K562 (cell line): ENCODE measurements at regions not wholly inside any gene's neighbourhood (a gene's known extent, or its start where the extent isn't known, plus 50 kb on each side); places are given as distances from the start of the nearest gene placed in this dataset.
"Not testable (repeated sequence)": the region's sequence is repeated elsewhere in the genome, so short reads cannot be mapped to it uniquely, and the experiment has no call there.

Experiments
- ATAC-seq: fragments of 200-7000 bp; cut with Tn5 transposase; 3 replicates; pipeline ENCODE4 v1.9.1; 2020; ENCODE audit warnings: moderate library complexity
- BruUV-seq: library from RNA; stranded (reverse); fragments of 400-500 nt; replicated peaks from 2 replicates; lab custom pipeline; 2021; lab: Mats Ljungman, UMichigan
- CTCF ChIA-PET: fragments of 300-600 bp; formaldehyde crosslinking; extraction: SDS; loops from one replicate; lab custom pipeline; 2021; ENCODE audit warnings: low intra/inter-chr PET ratio; lab: Yijun Ruan, JAX
- POLR2A ChIA-PET: fragments of 300-600, 350-650 bp; sonication (Branson Sonifier 250); formaldehyde crosslinking; extraction: SDS; loops from one replicate; lab custom pipeline; 2021; ENCODE audit warnings: antibody characterized with exemption, inconsistent platforms; lab: Yijun Ruan, JAX
- DNase-seq, 4 experiments: peaks; one replicate each; pipeline versions ENCODE4 v3.0.0 to v3.0.0-alpha.2; 2011 to 2018; ENCODE audit warnings: low spot score in 3 of 4, mixed read lengths in 3 of 4; ENCODE audit errors: extremely low read depth in 1 of 4
- FAIRE-seq: peaks from 2 replicates; lab custom pipeline; 2011; peaks lifted over from hg19 to GRCh38; lab: Jason Lieb, UNC
- H2AFZ ChIP-seq: 2 replicates; pipeline ENCODE4 v1.6.0; 2011; ENCODE audit warnings: low read depth, low read length, control low read depth, inconsistent platforms
- H3K27ac ChIP-seq: fragments of 200-600 bp; 3 replicates; pipeline ENCODE4 v1.8.0; 2011; ENCODE audit warnings: low read depth, mild to moderate bottlenecking, control low read depth, inconsistent platforms, low read length, moderate library complexity, mixed read lengths; ENCODE audit errors: extremely low read depth
- H3K27me3 ChIP-seq, 2 experiments: fragments of 300-600 bp in 1 of 2; 2 replicates in 1 of 2; 3 replicates in 1 of 2; pipeline versions ENCODE4 v1.6.0 to v1.8.0; 2011; ENCODE audit warnings: inconsistent platforms in 2 of 2, low read length in 2 of 2, mild to moderate bottlenecking in 1 of 2, mixed read lengths in 1 of 2, moderate library complexity in 1 of 2; ENCODE audit not compliant: control insufficient read depth in 2 of 2, insufficient read depth in 2 of 2
- H3K36me3 ChIP-seq: fragments of 300-600 bp; 3 replicates; pipeline ENCODE4 v1.8.0; 2011; ENCODE audit warnings: mild to moderate bottlenecking, low read length, inconsistent platforms; ENCODE audit not compliant: control insufficient read depth, insufficient read depth
- H3K4me1 ChIP-seq, 2 experiments: fragments of 200-600 bp in 1 of 2; replicated peaks in 1 of 2; 2 replicates in 1 of 2; 3 replicates in 1 of 2; pipeline versions ENCODE4 v1.5.1 to v1.8.0; 2011; ENCODE audit warnings: inconsistent platforms in 2 of 2, low read length in 2 of 2, mild to moderate bottlenecking in 1 of 2, mixed read lengths in 1 of 2, moderate library complexity in 1 of 2; ENCODE audit not compliant: control insufficient read depth in 2 of 2, insufficient read depth in 2 of 2
- H3K4me2 ChIP-seq: 2 replicates; pipeline ENCODE4 v1.6.1; 2011; ENCODE audit warnings: low read length, control low read depth, inconsistent platforms, mixed read lengths; ENCODE audit not compliant: insufficient read depth
- H3K4me3 ChIP-seq: fragments of 200-600 bp; sonication (generic), shearing (Covaris generic); 2 replicates; pipeline ENCODE4 v1.5.1; 2016; ENCODE audit warnings: control low read depth, inconsistent platforms
- H3K79me2 ChIP-seq: fragments of 200-600 bp; 3 replicates; pipeline ENCODE4 v1.8.0; 2011; ENCODE audit warnings: low read length, inconsistent platforms; ENCODE audit not compliant: control insufficient read depth, insufficient read depth
- H3K9ac ChIP-seq, 2 experiments: 2 replicates each; pipeline versions ENCODE4 v1.6.0 to v1.6.1; 2011; ENCODE audit warnings: low read depth in 2 of 2, low read length in 2 of 2, control low read depth in 1 of 2, inconsistent platforms in 1 of 2, mild to moderate bottlenecking in 1 of 2, mixed read lengths in 1 of 2; ENCODE audit not compliant: insufficient read depth in 1 of 2
- H3K9me1 ChIP-seq: one replicate; pipeline ENCODE4 v1.6.0; 2011; ENCODE audit warnings: inconsistent platforms, mild to moderate bottlenecking, low read length, moderate library complexity; ENCODE audit not compliant: control insufficient read depth, insufficient read depth
- H3K9me3 ChIP-seq: replicated peaks from 2 replicates; pipeline ENCODE4 v1.5.1; 2011; ENCODE audit warnings: low read depth, low read length, inconsistent platforms; ENCODE audit not compliant: control insufficient read depth, insufficient read depth
- H4K20me1 ChIP-seq: replicated peaks from 2 replicates; pipeline ENCODE4 v1.6.1; 2011; ENCODE audit warnings: low read length, inconsistent platforms, mixed read lengths; ENCODE audit not compliant: control insufficient read depth, insufficient read depth
- CBFA2T2 ChIP-seq: fragments of 450-650 bp; conservative IDR thresholded peaks from 2 replicates; pipeline ENCODE4 v1.6.1; 2017; ENCODE audit warnings: mild to moderate bottlenecking
- ELK1 ChIP-seq: sonication (generic); formaldehyde crosslinking; IDR thresholded peaks from 2 replicates; pipeline ENCODE4 v1.8.1; 2022; ENCODE audit warnings: missing genetic modification reagents
- HBP1 ChIP-seq: fragments of 450-650 bp; formaldehyde crosslinking; IDR thresholded peaks from 2 replicates; pipeline ENCODE4 v1.4.0; 2022; ENCODE audit warnings: missing genetic modification characterization
- HNRNPH1 ChIP-seq: fragments of 200-400 bp; formaldehyde crosslinking; optimal IDR thresholded peaks from 2 replicates; pipeline ENCODE3; 2017; ENCODE audit warnings: low read depth, mild to moderate bottlenecking, low read length, moderate library complexity
- PPARD ChIP-seq: fragments of 250-450 bp; sonication (Bioruptor Pico); IDR thresholded peaks from 2 replicates; pipeline ENCODE4 v1.8.0; 2022; ENCODE audit warnings: inconsistent platforms, mild to moderate bottlenecking, moderate library complexity
- WGBS: fragments of 100-300 bp; shearing (Covaris generic); methylation state at CpG from one replicate; pipeline ENCODE4 v1.1.6; 2016; ENCODE audit warnings: low coverage, mixed read lengths; ENCODE audit not compliant: insufficient coverage; ENCODE audit errors: missing lambda C conversion rate; 5-methylcytosine and 5-hydroxymethylcytosine counted together
- in situ Hi-C: fragments of 300-500 bp; cut with MboI; formaldehyde crosslinking; loops from 4 replicates; pipeline ENCODE4 v1.15.0; 2018; ENCODE audit warnings: inconsistent platforms, mixed read lengths
- intact Hi-C: fragments of 100-400 bp; cut with micrococcal nuclease; formaldehyde crosslinking; loops from 2 replicates; pipeline ENCODE4 v1.14.2; 2022

GRCh38 chr10:8163824-8164223 is 109.3 kb downstream of the GATA3 start:
- POLR2A ChIA-PET, result no interaction called here
- DNase-seq (no peak), ATAC-seq (no peak), FAIRE-seq (no peak)
- in situ Hi-C loops, result no loop called here
- H2AFZ ChIP-seq, result no peak overlapping the region
- no peak overlapping the region for H3K4me2 ChIP-seq
- CTCF ChIA-PET, result no interaction called here
- no peak overlapping the region for H3K4me3 ChIP-seq
- BruUV-seq, result no TSS peak
- no peak for TF ChIP-seq HBP1 (CRISPR knock-in tag)
- TF ChIP-seq HNRNPH1, result no peak
- TF ChIP-seq PPARD (CRISPR knock-in tag), result no peak
- no peak for TF ChIP-seq ELK1 (CRISPR knock-in tag)
- no peak for TF ChIP-seq CBFA2T2
- no peaks in the 10 kb centered on the region for H3K9me1 ChIP-seq
- H3K9me3 ChIP-seq, result no peaks in the 10 kb centered on the region
- no peaks in the 10 kb centered on the region for H3K36me3 ChIP-seq
- intact Hi-C loops, result no loop called here
- 0% methylated on average over 2 of the region's 2 CpGs for WGBS
- no peaks in the 10 kb centered on the region for H4K20me1 ChIP-seq
- H3K9ac ChIP-seq, result no peak overlapping the region
- no peaks in the 10 kb centered on the region for H3K79me2 ChIP-seq
- H3K27ac ChIP-seq, result no peak overlapping the region
- H3K4me1 ChIP-seq, result no peaks in the 10 kb centered on the region
- peaks cover 0 to 8% of the 10 kb centered on the region in 2 experiments; a peak in 2 of 5 replicates for H3K27me3 ChIP-seq

- BruUV-seq, H3K79me2 ChIP-seq, intact Hi-C loops, H3K9me3 ChIP-seq, CTCF ChIA-PET, H3K36me3 ChIP-seq, POLR2A ChIA-PET, ATAC-seq, H3K4me2 ChIP-seq, FAIRE-seq, DNase-seq, H4K20me1 ChIP-seq, H3K4me3 ChIP-seq, H3K9me1 ChIP-seq, H3K4me1 ChIP-seq, H3K27ac ChIP-seq, H3K27me3 ChIP-seq, H3K9ac ChIP-seq, in situ Hi-C loops, H2AFZ ChIP-seq: not testable (repeated sequence)
- 0% methylated on average over 1 of the region's 1 CpG for WGBS
Measured at GRCh38 chr10:8164640-8165039, 110.2 kb downstream of the GATA3 start.
